HG03103 (cell line): ENCODE measurements at regions not wholly inside any gene's neighbourhood (a gene's known extent, or its start where the extent isn't known, plus 50 kb on each side); places are given as distances from the start of the nearest gene placed in this dataset.

ENCODE experiments used
- ATAC-seq: cut with Tn5 transposase; IDR thresholded peaks from one replicate; pipeline ENCODE4 v1.9.1; 2021; ENCODE audit warnings: low read depth; ENCODE audit not compliant: unreplicated experiment

DNA sequence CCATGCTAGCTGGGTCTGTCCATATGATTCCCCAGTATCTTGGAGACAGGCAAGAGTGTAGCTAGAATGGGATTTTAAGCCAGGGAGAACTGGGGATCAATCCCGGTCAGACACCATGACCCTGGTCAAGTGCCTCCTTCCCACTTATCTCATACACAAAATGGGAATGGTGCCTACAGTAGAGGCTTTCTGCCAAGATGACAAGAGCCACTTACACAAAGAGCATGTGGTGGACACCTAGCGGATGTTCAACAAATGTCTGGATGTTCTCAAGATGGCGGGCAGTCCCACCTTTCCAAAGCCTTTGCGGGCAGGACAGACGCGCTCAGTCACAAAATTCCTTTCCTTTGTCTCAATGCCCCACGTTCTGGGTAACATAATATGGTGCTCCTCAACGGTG is 57.3 kb downstream of the MAF start:
- no peak for ATAC-seq

GRCh38 chr16:79542237-79542774 is 58.2 kb downstream of the MAF start:
- no peak for ATAC-seq

- no peak for ATAC-seq
Measured at GRCh38 chr16:79540825-79541595, 59.5 kb downstream of the MAF start.

GRCh38 chr16:79537584-79537983 is 63.0 kb downstream of the MAF start:
- ATAC-seq = no peak

GRCh38 chr16:79536958-79537357 is 63.6 kb downstream of the MAF start:
- ATAC-seq = no peak

DNA sequence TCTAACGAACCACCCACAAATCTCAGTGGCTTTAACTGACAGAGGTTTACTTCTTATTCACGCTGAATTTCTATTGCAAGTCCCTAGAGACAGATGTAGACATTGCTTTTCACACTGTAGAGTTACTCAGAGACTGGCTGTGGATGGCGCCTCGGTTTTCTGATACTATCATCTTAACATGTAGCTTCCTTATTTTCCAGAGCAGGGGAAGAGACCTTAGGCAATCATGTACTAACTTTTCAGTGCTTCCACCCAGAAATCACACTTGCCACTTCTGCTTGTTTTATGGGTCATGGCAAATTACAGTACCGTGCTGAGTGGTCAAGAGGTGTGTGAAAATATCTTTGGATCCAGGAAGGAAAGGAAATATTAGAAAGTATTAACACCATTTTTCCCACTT is 65.4 kb downstream of the MAF start:
- ATAC-seq = no peak

- ATAC-seq = no peak
Measured at GRCh38 chr16:79534143-79534542, 66.4 kb downstream of the MAF start.

GRCh38 chr16:79533292-79533691 is 67.2 kb downstream of the MAF start:
- ATAC-seq = no peak

- ATAC-seq = no peak
Measured at GRCh38 chr16:79532785-79533184, 67.8 kb downstream of the MAF start.

DNA sequence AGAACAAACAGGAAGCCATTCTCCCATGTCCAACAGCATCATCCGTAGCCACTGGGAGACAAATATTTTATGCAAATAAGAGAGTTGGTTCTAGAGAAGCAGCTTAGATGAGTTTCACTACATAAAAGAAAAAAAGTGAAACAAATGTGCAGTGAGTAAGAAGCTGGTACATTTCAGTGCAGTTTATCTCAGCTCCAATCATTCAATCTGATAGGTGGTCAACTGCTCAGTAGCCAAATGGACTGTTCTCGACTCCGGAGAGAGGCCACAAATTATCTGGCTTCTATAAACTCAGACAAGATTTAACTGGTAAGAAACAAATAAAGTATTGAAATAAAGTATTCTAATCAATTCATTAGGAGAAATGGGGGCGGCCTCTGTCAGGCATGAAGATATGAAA is 68.3 kb downstream of the MAF start:
- no peak for ATAC-seq

GRCh38 chr16:79528338-79528737 is 72.2 kb downstream of the MAF start:
- ATAC-seq = no peak

- ATAC-seq = no peak
Measured at GRCh38 chr16:79523971-79524370, 76.6 kb downstream of the MAF start.

DNA sequence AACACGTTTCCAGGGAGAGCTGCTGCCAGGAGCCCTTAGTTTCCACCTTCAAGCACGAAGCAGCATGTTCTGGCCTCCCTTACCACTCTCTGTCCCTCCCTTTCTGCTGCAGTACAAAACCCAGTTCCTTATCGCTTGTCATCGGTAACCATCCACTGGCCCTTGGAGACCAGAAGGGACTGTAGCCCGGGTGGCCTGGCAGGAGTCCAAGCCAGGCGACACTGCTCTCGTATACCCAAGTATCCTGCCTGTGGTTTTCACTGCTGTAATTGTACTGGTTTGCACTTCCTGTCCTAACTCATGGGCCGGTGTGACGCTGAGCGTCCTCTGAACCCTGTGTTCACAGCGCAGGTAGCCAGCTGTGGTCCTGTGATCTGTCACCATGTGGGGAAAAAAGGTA is 81.1 kb downstream of the MAF start:
- ATAC-seq = no peak

DNA sequence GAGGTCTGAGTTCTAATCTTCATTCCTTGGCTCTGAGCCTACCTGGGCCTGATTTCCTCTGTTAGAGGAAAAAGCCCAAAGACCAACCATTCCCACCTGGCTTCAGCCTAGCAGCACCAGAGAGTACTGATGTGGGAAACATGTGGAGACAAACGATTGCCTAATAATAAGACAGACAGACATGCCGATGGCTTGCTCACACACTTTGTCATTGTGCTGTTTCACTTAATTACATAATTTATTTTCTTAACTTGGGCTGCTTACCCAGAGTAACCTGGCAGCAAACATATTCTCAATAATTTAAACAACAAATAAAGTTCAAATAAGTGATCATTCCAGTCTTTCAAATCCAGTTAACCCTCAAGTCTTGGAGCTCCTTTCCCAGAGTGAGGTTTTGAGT is 83.4 kb downstream of the MAF start:
- no peak for ATAC-seq

DNA sequence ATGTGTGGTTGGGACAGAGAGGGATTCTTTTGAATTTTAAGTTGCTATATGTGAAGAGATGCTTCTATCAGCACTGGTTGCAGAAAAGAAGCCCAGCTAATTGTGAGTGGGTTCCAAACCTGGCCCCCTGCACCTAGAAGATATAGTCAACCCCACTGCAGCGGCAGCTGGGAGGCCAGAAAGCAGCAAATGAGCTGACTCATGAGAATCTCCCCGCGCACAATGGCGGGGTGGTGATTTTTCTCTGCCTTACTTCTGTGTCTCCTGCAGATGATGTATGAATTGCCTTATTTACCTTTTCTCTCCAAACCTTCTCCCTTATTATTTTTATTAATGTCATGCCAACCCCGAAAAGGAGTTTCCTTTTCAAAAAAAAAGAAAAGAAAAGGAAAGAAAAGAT is 89.7 kb downstream of the MAF start:
- no peak for ATAC-seq

- ATAC-seq = no peak
Measured at GRCh38 chr16:79509906-79510305, 90.6 kb downstream of the MAF start.

DNA sequence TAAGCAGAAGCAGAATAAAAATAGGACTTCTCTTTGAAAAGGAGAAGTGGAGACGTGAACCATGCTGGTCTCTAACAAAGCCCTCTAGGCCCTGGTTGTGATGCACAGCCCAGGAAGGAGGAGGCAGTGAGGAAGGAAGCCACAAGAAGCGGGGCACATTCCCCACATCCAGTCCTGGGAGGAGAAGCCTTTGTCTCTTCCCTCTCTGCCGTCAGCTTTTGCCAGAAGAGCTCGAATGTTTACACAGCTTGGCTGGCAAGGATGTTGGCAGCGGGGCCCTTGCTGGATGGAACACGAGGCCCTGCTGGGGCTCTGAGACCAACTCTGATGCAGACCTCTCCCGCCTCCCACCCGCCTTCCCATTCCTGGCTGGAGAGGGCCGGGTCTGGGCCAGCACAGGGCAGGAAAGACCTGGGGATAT is 91.3 kb downstream of the MAF start:
- no peak for ATAC-seq

- ATAC-seq = no peak
Measured at GRCh38 chr16:79508294-79508693, 92.2 kb downstream of the MAF start.

DNA sequence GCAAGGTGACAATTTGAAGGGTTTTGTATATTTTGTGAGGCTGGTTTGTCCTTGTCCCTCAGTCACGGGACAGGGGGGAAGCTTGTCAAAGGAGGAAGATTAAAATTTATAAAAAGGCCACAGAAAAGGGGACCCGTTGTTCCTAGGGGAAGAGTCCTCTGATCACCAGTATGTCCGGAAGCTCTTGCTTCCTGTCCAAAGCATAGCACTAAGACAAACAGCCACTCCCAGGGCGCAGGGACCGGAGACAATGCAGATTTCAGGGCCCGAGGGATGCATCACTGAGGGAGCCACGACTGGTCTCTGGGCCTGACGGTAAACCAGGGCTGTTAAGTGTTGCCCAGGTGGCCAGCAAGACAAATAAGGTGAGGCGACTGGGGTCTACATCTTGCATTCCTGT is 95.2 kb downstream of the MAF start:
- no peak for ATAC-seq

DNA sequence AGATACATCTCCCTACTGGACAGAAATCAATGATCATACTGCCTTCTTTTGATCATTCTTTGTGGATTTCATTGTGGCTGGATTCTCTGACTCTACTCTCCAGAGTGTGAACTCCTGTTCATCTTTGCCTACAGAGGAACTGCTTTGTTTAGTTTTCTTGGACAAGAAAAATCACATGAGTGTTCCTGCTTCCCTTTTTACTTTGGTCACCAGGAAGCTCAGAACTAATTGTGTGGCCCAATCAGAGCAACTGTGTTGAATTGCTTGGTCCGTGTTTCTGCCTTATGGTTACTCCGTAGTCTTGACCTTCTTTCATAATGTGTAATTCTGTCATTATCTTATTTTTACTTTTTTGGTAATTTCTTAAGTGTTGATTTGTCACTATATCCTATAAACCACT is 97.0 kb downstream of the MAF start:
- no peak for ATAC-seq

DNA sequence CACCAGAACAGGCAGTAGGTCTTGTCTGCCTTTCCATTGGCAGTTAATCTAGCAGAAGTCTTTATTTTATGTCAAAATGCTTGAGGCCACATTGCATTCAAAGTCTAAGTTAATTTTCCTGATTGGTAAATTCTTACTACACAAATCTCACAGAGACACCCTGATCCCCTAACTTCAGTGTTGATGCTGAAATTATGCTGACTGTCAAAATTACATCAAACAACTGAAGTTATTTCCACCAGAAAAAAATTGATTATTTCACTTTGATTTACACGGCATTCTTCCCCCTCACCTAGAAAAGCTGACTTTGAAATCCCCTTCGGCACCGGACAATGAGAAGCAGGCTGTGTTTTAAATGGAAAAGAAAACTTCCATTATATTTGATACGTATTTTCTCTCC is 99.1 kb downstream of the MAF start:
- ATAC-seq = no peak

GRCh38 chr16:79500866-79501265 is 99.7 kb downstream of the MAF start:
- ATAC-seq = no peak

DNA sequence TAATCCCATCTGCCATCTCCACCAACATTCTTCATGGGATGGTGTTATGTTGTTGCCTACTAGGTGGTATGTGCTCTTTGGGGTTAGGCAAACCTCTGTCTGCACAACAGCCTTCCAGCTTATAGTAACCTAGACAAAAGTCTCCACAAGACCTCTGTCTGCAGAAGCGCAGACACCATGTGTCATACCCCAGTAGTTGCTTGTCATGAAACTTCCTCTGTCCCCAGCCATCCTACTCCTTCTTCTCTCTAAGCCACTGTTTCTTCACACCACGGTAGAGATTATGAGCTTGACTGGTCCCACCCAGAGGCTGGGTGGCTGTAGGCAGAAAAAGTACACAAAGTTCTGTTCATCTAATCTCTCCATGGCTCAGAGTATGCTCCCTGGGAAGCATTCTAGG is 100.3 kb downstream of the MAF start:
- no peak for ATAC-seq
